SK-N-SH (cell line): ENCODE measurements at regions not wholly inside any gene's neighbourhood (a gene's known extent, or its start where the extent isn't known, plus 50 kb on each side); places are given as distances from the start of the nearest gene placed in this dataset.

ENCODE experiments used
- CTCF ChIA-PET: fragments of 300-600, 350-600 bp; formaldehyde crosslinking; extraction: SDS; loops from one replicate; lab custom pipeline; 2021; lab: Yijun Ruan, JAX
- POLR2A ChIA-PET: fragments of 350-600 bp; sonication (Branson Sonifier 250); formaldehyde crosslinking; extraction: SDS; loops from one replicate; lab custom pipeline; 2020; ENCODE audit warnings: antibody characterized with exemption, inconsistent platforms; lab: Yijun Ruan, JAX
- DNase-seq: peaks from one replicate; pipeline ENCODE4 v3.0.0; 2012
- H2AFZ ChIP-seq: fragments of 200-600 bp; sonication (generic); 2 replicates; pipeline ENCODE4 v1.8.1; 2016; ENCODE audit warnings: antibody characterized with exemption, mild to moderate bottlenecking, low read depth
- H3F3A ChIP-seq: fragments of 200-600 bp; sonication (generic); replicated peaks from 2 replicates; pipeline ENCODE3; 2016; ENCODE audit warnings: antibody characterized with exemption, mild to moderate bottlenecking; ENCODE audit not compliant: insufficient read depth
- H3K27ac ChIP-seq, 2 experiments: fragments of 200-500 bp in 1 of 2; fragments of 200-600 bp in 1 of 2; sonication (Bioruptor generic) in 1 of 2; sonication (generic), shearing (Covaris generic) in 1 of 2; 2 replicates each; pipeline versions ENCODE4 v1.5.1 to v1.6.1; 2014 to 2016; ENCODE audit warnings: low read depth in 2 of 2, inconsistent platforms in 1 of 2, low read length in 1 of 2, mild to moderate bottlenecking in 1 of 2, mixed read lengths in 1 of 2
- H3K27me3 ChIP-seq: fragments of 200-600 bp; sonication (generic), shearing (Covaris generic); 2 replicates; pipeline ENCODE4 v1.6.1; 2016; ENCODE audit warnings: mixed run types; ENCODE audit not compliant: insufficient read depth
- H3K36me3 ChIP-seq, 2 experiments: fragments of 200-500 bp in 1 of 2; fragments of 200-600 bp in 1 of 2; sonication (Bioruptor generic) in 1 of 2; sonication (generic) in 1 of 2; replicated peaks in 1 of 2; 2 replicates each; pipeline versions ENCODE3 to v1.5.1; 2014 to 2016; ENCODE audit warnings: low read length in 1 of 2, mild to moderate bottlenecking in 1 of 2; ENCODE audit not compliant: insufficient read depth in 2 of 2, control insufficient read depth in 1 of 2
- H3K4me1 ChIP-seq, 2 experiments: fragments of 200-500 bp in 1 of 2; fragments of 200-600 bp in 1 of 2; sonication (Bioruptor generic) in 1 of 2; sonication (generic), shearing (Covaris generic) in 1 of 2; 2 replicates each; pipeline versions ENCODE4 v1.5.1 to v1.6.1; 2014 to 2016; ENCODE audit warnings: low read depth in 1 of 2, low read length in 1 of 2, mixed run types in 1 of 2; ENCODE audit not compliant: insufficient read depth in 2 of 2, control insufficient read depth in 1 of 2
- H3K4me2 ChIP-seq: fragments of 200-600 bp; sonication (generic), shearing (Covaris generic); 2 replicates; pipeline ENCODE4 v1.6.1; 2017; ENCODE audit warnings: mixed run types
- H3K4me3 ChIP-seq, 2 experiments: fragments of 200-500 bp in 1 of 2; fragments of 200-600 bp in 1 of 2; sonication (Bioruptor generic) in 1 of 2; sonication (generic), shearing (Covaris generic) in 1 of 2; 2 replicates each; pipeline versions ENCODE4 v1.5.1 to v1.8.1; 2014 to 2016; ENCODE audit warnings: low read depth in 2 of 2, inconsistent platforms in 1 of 2, low read length in 1 of 2, mild to moderate bottlenecking in 1 of 2, mixed read lengths in 1 of 2, moderate library complexity in 1 of 2
- H3K79me2 ChIP-seq: fragments of 200-600 bp; sonication (generic); 2 replicates; pipeline ENCODE4 v1.8.1; 2017; ENCODE audit warnings: mild to moderate bottlenecking; ENCODE audit not compliant: insufficient read depth
- H3K9ac ChIP-seq: fragments of 200-600 bp; sonication (generic); 2 replicates; pipeline ENCODE4 v1.6.1; 2017; ENCODE audit warnings: mixed run types
- H3K9me2 ChIP-seq: fragments of 200-600 bp; sonication (generic); 2 replicates; pipeline ENCODE4 v1.6.1; 2017; ENCODE audit warnings: mixed run types
- H3K9me3 ChIP-seq: fragments of 200-600 bp; sonication (generic); 2 replicates; pipeline ENCODE4 v1.6.1; 2017; ENCODE audit warnings: mixed run types, mild to moderate bottlenecking, moderate library complexity
- H4K20me1 ChIP-seq: fragments of 200-600 bp; sonication (generic); 2 replicates; pipeline ENCODE4 v1.6.1; 2017; ENCODE audit warnings: mild to moderate bottlenecking, mixed run types; ENCODE audit not compliant: insufficient read depth
- CHD2 ChIP-seq: fragments of 150-350 bp; IDR thresholded peaks from 2 replicates; pipeline ENCODE4 v1.6.1; 2018; ENCODE audit warnings: low read length; ENCODE audit not compliant: partially characterized antibody
- GABPA ChIP-seq: IDR thresholded peaks from 2 replicates; pipeline ENCODE4 v1.4.0; 2012; ENCODE audit warnings: low read depth, mild to moderate bottlenecking
- GATA2 ChIP-seq: sonication (generic); formaldehyde crosslinking; IDR thresholded peaks from 2 replicates; pipeline ENCODE4 v1.5.0; 2020; ENCODE audit warnings: mild to moderate bottlenecking, missing genetic modification reagents
- MEF2A ChIP-seq: IDR thresholded peaks from 2 replicates; pipeline ENCODE4 v1.4.0; 2012; ENCODE audit warnings: low read depth, borderline replicate concordance
- MXI1 ChIP-seq: IDR thresholded peaks from 2 replicates; pipeline ENCODE4 v1.6.1; 2012; ENCODE audit warnings: mild to moderate bottlenecking, low read depth, low read length, improper control_type of control experiment
- NFIC ChIP-seq: IDR thresholded peaks from 2 replicates; pipeline ENCODE4 v1.4.0; 2012; ENCODE audit warnings: borderline replicate concordance
- RFX5 ChIP-seq: IDR thresholded peaks from 2 replicates; pipeline ENCODE4 v1.6.1; 2012; ENCODE audit warnings: mild to moderate bottlenecking, improper control_type of control experiment, low read length
- RXRA ChIP-seq: IDR thresholded peaks from 2 replicates; pipeline ENCODE4 v1.4.0; 2012; ENCODE audit warnings: low read depth, mild to moderate bottlenecking, borderline replicate concordance
- SIN3A ChIP-seq: IDR thresholded peaks from 2 replicates; pipeline ENCODE4 v1.6.1; 2012; ENCODE audit warnings: low read depth, mild to moderate bottlenecking, low read length, moderate library complexity, borderline replicate concordance
- TAF1 ChIP-seq: IDR thresholded peaks from 2 replicates; pipeline ENCODE4 v1.6.1; 2012; ENCODE audit warnings: low read depth, mild to moderate bottlenecking, low read length, moderate library complexity, borderline replicate concordance
- ZBTB33 ChIP-seq: IDR thresholded peaks from 2 replicates; pipeline ENCODE4 v1.4.0; 2012; ENCODE audit warnings: low read depth, borderline replicate concordance
- WGBS: methylation state at CpG from one replicate; pipeline ENCODE4 v1.1.6; 2017; ENCODE audit warnings: low lambda C conversion rate; 5-methylcytosine and 5-hydroxymethylcytosine counted together
- TF ChIP-seq, protein P1 (sequence below): IDR thresholded peaks from 2 replicates; pipeline ENCODE4 v1.6.1; 2012; ENCODE audit warnings: mild to moderate bottlenecking, low read depth, low read length, moderate library complexity
- TF ChIP-seq, protein P2 (sequence below): IDR thresholded peaks from 2 replicates; pipeline ENCODE4 v1.4.0; 2012; ENCODE audit warnings: low read depth

GRCh38 chr1:215418876-215419447, 148.1 kb upstream of the KCTD3 start (continued):
- TF ChIP-seq, protein P1, sequence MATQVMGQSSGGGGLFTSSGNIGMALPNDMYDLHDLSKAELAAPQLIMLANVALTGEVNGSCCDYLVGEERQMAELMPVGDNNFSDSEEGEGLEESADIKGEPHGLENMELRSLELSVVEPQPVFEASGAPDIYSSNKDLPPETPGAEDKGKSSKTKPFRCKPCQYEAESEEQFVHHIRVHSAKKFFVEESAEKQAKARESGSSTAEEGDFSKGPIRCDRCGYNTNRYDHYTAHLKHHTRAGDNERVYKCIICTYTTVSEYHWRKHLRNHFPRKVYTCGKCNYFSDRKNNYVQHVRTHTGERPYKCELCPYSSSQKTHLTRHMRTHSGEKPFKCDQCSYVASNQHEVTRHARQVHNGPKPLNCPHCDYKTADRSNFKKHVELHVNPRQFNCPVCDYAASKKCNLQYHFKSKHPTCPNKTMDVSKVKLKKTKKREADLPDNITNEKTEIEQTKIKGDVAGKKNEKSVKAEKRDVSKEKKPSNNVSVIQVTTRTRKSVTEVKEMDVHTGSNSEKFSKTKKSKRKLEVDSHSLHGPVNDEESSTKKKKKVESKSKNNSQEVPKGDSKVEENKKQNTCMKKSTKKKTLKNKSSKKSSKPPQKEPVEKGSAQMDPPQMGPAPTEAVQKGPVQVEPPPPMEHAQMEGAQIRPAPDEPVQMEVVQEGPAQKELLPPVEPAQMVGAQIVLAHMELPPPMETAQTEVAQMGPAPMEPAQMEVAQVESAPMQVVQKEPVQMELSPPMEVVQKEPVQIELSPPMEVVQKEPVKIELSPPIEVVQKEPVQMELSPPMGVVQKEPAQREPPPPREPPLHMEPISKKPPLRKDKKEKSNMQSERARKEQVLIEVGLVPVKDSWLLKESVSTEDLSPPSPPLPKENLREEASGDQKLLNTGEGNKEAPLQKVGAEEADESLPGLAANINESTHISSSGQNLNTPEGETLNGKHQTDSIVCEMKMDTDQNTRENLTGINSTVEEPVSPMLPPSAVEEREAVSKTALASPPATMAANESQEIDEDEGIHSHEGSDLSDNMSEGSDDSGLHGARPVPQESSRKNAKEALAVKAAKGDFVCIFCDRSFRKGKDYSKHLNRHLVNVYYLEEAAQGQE: no peak
- TF ChIP-seq, all 33 proteins: peak for 2

DNA sequence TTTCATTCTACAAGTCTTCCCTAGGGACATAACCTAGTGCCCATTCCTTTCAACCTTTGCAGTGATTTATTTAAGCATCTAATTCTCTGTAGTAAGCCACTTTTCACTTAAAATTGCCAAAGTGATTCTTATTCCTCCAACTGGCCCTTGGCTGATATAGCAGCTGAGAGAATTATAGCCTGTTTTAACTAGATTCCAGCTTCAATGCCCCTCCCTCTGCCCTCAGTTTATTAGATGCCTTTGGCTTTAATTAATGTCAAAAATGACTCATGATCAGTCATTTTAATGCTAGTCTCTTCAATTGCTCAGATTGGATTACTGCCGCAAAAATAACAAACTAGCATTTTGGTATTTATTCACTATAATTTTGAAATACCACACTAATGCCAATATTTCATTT, 145.4 kb upstream of the KCTD3 start:
- POLR2A ChIA-PET: no interaction called here

More for the DNA sequence above, 145.4 kb upstream of the KCTD3 start:
- H3K4me3 ChIP-seq: no peak overlapping the region
- no peaks in the 10 kb centered on the region for H3K27me3 ChIP-seq
- H3K27ac ChIP-seq: no peak overlapping the region
- no peaks in the 10 kb centered on the region for H3K9me2 ChIP-seq
- H3F3A ChIP-seq: no peaks in the 10 kb centered on the region
- H3K9ac ChIP-seq: no peak overlapping the region
- TF ChIP-seq ZBTB33 (no peak), RXRA (no peak), NFIC (no peak), SIN3A (no peak), GATA2 (CRISPR knock-in tag) (no peak), MEF2A (no peak), MXI1 (no peak), RFX5 (no peak), TAF1 (no peak), CHD2 (no peak), GABPA (no peak)
- TF ChIP-seq, protein P2, sequence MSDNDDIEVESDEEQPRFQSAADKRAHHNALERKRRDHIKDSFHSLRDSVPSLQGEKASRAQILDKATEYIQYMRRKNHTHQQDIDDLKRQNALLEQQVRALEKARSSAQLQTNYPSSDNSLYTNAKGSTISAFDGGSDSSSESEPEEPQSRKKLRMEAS: no peak
- no peak for DNase-seq
- no peak overlapping the region for H2AFZ ChIP-seq
- peaks cover 0 to 5% of the 10 kb centered on the region in 2 experiments; a peak in 2 of 4 replicates for H3K4me1 ChIP-seq
- H3K36me3 ChIP-seq: no peaks in the 10 kb centered on the region
- no peaks in the 10 kb centered on the region for H3K79me2 ChIP-seq
- H3K9me3 ChIP-seq: no peaks in the 10 kb centered on the region
- CTCF ChIA-PET: no interaction called here
- no peak overlapping the region for H3K4me2 ChIP-seq
- WGBS: 79% methylated on average over 1 of the region's 1 CpG
- H4K20me1 ChIP-seq: no peaks in the 10 kb centered on the region
